Esophagus squamous epithelium (tissue), 4 donors: ENCODE measurements at regions not wholly inside any gene's neighbourhood (a gene's known extent, or its start where the extent isn't known, plus 50 kb on each side); places are given as distances from the start of the nearest gene placed in this dataset.

ENCODE experiments used
- POLR2A ChIP-seq, 4 donors: fragments of 450-650 bp; IDR thresholded peaks; one replicate each; pipeline ENCODE4 v1.6.1; 2017; ENCODE audit warnings: antibody characterized with exemption in 4 of 4, mild to moderate bottlenecking in 4 of 4, moderate library complexity in 3 of 4
- TF ChIP-seq, protein P1 (sequence below), 6 experiments: fragments of 450-650 bp in 4 of 6; fragments of 200-600 bp in 2 of 6; sonication (generic) in 2 of 6; IDR thresholded peaks; one replicate each; pipeline ENCODE4 v1.5.1; 2016 to 2019; ENCODE audit warnings: antibody characterized with exemption in 6 of 6, mild to moderate bottlenecking in 4 of 6, moderate library complexity in 4 of 6

DNA sequence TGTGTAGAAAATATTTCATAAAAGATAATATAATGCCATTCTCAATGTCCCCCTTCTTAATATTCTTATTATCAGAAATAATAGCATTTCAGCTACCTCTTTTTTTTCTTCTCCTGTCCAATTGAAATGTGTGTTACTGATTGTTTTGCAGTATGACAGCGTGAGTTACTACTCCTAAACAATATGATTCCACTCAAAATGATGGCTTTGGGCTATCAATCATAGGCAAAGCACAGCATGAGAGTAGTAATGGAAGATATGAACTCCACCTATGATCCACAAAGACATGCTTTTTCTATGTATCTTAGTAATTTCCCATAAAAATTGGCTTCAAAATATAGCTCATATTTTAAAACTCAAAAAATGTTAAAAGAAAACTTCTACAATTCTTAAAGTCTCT is 867.3 kb upstream of the NUDT12 start:
- TF ChIP-seq, protein P1, sequence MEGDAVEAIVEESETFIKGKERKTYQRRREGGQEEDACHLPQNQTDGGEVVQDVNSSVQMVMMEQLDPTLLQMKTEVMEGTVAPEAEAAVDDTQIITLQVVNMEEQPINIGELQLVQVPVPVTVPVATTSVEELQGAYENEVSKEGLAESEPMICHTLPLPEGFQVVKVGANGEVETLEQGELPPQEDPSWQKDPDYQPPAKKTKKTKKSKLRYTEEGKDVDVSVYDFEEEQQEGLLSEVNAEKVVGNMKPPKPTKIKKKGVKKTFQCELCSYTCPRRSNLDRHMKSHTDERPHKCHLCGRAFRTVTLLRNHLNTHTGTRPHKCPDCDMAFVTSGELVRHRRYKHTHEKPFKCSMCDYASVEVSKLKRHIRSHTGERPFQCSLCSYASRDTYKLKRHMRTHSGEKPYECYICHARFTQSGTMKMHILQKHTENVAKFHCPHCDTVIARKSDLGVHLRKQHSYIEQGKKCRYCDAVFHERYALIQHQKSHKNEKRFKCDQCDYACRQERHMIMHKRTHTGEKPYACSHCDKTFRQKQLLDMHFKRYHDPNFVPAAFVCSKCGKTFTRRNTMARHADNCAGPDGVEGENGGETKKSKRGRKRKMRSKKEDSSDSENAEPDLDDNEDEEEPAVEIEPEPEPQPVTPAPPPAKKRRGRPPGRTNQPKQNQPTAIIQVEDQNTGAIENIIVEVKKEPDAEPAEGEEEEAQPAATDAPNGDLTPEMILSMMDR (IDR thresholded peaks at IDR 0.05): no peak
- TF ChIP-seq POLR2A (IDR thresholded peaks at IDR 0.05): no peak
